ENCODE measurements at regions not wholly inside any gene's neighbourhood (a gene's known extent, or its start where the extent isn't known, plus 50 kb on each side); places are given as distances from the start of the nearest gene placed in this dataset.

DNA sequence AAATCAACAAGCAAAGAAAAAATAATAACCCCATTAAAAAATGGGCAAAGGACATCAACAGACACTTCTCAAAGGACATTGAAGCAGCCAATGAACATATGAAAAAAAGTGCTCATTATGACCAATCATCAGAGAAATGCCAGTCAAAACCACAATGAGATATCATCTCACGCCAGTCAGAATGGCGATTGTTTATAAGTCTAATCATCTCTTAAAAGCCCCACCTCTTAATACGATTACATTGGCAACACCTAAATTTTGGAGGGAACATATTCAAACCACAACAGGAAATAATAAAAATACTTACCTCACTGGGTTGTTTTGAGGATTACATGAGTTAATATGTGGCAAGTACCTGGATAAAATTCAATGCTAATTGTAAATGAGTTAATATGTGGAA, 57.1 kb upstream of the PLPPR4 start:
- Histone ChIP-seq H2AFZ (ENCODE audit: low read length) (no peak overlapping the region), H3K4me3 (ENCODE audit: low read length) (no peak overlapping the region), H3F3A (ENCODE audit: insufficient read depth, low read length) (no peaks in the 10 kb centered on the region), H4K20me1 (ENCODE audit: insufficient read depth, low read length) (no peaks in the 10 kb centered on the region), H3K9me2 (replicated peaks; ENCODE audit: insufficient read depth, low read length) (no peaks in the 10 kb centered on the region), H3K4me2 (ENCODE audit: low read depth, low read length) (no peak overlapping the region), H3K9me3 (replicated peaks; ENCODE audit: insufficient read depth, low read length) (no peaks in the 10 kb centered on the region), H3K27ac (ENCODE audit: low read length) (no peak overlapping the region), H3K79me2 (ENCODE audit: low read length) (no peaks in the 10 kb centered on the region), H3K27me3 (replicated peaks; ENCODE audit: insufficient read depth, low read length) (no peaks in the 10 kb centered on the region), H3K9ac (ENCODE audit: low read length) (no peak overlapping the region), H3K36me3 (replicated peaks; ENCODE audit: insufficient read depth, low read length) (no peaks in the 10 kb centered on the region), H3K4me1 (ENCODE audit: low read length) (no peaks in the 10 kb centered on the region)
- TF ChIP-seq EZH2 (optimal IDR thresholded peaks at IDR 0.05; ENCODE audit: low read depth, low read length) (no peak), EZH2phosphoT487 (IDR thresholded peaks at IDR 0.05; ENCODE audit: low read length) (no peak)
- TF ChIP-seq, protein P1, sequence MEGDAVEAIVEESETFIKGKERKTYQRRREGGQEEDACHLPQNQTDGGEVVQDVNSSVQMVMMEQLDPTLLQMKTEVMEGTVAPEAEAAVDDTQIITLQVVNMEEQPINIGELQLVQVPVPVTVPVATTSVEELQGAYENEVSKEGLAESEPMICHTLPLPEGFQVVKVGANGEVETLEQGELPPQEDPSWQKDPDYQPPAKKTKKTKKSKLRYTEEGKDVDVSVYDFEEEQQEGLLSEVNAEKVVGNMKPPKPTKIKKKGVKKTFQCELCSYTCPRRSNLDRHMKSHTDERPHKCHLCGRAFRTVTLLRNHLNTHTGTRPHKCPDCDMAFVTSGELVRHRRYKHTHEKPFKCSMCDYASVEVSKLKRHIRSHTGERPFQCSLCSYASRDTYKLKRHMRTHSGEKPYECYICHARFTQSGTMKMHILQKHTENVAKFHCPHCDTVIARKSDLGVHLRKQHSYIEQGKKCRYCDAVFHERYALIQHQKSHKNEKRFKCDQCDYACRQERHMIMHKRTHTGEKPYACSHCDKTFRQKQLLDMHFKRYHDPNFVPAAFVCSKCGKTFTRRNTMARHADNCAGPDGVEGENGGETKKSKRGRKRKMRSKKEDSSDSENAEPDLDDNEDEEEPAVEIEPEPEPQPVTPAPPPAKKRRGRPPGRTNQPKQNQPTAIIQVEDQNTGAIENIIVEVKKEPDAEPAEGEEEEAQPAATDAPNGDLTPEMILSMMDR (IDR thresholded peaks at IDR 0.05; ENCODE audit: low read length) = no peak
- no peak for DNase-seq

Measured in MM.1S (cell line).